NCI-H345 treated with DMSO at 0.1 percent for 48 hours (cell line): ENCODE measurements at regions not wholly inside any gene's neighbourhood (a gene's known extent, or its start where the extent isn't known, plus 50 kb on each side); places are given as distances from the start of the nearest gene placed in this dataset.
"Not testable (repeated sequence)": the region's sequence is repeated elsewhere in the genome, so short reads cannot be mapped to it uniquely, and the experiment has no call there.

ENCODE experiments used
- DNase-seq: peaks from one replicate; lab custom pipeline; 2025; ENCODE audit not compliant: unreplicated experiment; lab: John Stamatoyannopoulos, UW

DNA sequence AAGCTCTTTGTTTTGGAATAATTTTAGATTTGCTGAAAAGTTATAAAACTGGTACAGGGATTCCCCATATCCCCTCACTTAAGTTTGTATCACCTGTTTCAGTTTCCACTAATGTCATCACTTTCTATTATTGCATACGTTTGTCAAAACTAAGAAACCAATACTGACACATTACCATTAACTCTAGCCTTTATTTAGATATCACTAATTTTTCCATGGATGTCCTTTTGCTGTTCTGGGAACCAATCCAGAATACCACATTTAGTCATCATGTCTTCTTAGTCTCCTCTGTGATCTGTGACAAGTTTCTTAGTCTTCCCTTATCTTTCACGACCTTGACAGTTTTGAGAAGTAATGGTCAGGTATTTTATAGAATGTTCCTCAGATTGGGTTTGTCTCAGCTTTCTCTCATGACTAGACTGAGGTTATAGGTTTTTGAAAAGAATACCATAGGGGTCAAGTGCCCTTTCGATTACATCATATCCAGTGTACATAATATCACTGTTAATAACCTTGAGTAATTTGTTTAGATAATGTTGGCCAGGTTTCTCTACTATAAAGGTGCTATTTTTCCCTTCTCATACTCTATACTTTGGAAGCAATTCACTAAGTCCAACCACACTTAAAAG is 51.9 kb upstream of the NMUR2 start:
- no peak for DNase-seq

DNA sequence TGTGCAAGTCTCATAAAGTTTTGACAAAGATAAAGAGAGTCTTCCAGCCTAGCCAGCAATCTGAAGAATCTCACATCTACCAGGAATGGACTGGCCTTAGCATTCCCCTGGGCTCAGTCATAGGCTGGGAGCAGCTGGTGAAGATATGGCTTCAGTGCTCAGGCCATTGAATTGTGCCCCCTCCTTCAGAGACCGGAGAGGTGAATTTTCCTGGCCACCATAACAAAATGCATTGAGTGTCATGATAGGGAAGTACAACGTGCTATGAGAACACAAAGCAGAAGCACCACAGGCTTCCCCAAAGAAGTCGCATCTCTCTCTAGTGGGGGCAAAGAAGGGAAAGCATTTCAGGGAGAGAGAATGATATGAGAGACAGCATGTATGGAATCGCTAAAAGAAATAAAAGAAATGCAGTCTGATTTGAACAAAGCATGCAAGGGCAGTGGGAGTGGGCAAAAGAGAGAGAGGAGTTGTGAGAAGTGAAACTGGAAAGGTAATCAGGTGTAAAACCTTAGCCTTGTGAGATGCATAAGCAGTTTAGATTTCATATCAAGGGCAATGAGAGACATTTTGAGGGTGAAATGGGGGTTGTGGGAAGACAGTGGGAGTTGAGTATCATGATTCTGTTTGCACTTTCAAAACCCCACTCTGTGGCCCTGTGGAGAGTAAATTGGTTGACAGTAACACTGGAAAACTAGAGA is 57.1 kb upstream of the NMUR2 start:
- no peak for DNase-seq

DNA sequence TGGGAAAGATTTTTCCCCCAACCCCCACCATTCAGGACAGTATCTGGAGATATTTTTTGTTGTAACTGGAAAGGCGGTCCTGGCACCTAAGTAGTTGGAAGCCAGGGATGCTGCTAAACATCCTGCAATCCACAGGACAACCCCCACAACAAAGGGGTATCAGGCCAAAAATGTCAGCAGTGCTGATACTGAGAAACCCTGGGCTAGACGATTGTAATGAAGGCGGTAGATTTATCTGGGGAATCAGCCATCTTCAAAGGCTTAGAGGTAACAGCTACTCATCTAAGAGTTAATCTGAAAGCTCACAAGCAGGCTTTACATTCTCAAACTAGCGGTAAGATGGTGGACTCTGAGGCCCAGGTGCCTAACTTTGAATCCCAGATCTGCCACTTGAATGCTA is 59.0 kb upstream of the NMUR2 start:
- DNase-seq, result no peak

DNA sequence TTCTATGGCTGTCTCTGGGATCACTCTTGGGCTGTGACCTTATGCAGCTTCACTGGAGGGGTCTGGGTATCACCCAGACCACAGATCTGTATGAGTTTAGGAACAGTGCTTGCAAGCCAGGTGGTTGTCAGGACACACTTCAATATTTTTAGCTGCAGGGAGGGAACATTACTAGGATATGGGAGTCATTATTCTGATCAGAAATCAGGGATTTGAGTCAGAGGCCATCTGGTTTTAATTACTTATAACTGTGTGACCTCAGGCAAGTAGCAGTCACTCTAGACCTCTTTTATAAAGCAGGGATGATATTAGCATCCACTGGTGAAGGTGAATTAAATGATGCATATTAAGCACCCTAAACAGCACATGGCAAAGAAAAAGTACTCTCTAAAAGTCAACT is 60.1 kb upstream of the NMUR2 start:
- no peak for DNase-seq

DNA sequence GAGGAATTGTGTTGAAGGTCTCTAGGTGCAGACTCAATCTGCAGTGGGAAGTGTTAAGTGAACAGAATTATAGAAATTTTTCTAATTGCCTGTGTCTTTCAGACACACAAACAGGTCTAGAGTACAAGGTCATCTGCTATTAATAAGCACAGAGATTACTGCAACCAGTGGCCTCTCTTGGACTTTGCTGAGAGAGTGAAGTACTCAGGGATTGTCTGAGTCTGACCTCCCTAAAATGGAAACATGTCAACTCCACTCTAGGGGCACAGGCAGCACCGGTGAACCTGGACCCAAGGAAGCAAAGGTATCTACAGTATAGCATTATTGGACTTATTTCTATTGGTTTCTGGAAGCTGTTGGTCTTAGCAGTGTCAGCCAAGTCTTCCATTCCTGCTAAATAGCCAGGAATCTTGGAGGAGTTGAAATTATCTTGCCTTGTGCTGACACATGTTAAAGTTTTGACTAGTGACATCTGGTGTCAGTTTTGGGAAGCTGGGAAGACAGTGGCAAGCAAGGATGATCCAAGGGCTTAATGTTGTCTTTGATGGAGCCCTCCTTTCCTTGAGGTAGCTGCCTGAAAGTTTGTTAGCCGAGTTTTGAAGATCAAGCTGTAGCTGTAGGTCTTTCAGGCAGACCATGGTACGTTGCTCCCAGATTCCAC is 61.1 kb upstream of the NMUR2 start:
- DNase-seq, result no peak

DNA sequence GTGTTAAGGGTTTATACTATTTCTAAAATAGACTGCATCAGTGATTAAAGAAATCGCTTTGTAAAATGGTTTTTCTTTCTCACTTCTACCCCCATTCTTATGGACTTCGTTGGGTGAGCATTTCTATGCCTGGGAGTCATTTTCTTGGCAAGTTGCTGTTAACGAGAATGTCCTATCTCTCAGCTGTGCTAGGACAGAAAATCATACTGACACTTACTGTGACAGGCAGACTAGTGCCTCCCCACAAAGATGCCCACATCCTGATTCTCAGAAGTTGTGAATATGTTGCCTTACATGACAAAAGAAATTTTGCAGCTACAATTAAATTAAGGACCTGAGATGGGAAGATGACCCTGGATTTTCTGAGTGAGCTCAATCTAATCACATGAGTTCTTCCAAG is 65.1 kb upstream of the NMUR2 start:
- no peak for DNase-seq

DNA sequence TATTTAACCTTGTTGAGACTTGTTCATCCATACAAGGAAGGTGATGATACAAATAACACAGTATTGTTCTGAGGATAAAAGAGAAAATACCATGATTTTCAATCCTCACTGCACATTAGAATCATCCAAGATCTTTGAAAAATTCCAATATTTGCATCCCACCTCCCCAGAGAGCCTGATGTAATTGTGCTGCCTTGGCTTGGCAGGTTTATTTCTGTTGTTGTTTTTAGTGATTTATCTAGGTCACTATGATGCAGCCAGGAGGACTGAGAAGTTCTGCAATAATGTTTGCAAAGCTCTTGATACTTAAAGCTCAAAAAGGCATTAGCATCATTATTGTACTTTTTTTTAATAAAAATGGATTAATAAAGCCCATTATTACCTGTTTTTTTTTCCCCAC is 67.0 kb upstream of the NMUR2 start:
- no peak for DNase-seq

DNA sequence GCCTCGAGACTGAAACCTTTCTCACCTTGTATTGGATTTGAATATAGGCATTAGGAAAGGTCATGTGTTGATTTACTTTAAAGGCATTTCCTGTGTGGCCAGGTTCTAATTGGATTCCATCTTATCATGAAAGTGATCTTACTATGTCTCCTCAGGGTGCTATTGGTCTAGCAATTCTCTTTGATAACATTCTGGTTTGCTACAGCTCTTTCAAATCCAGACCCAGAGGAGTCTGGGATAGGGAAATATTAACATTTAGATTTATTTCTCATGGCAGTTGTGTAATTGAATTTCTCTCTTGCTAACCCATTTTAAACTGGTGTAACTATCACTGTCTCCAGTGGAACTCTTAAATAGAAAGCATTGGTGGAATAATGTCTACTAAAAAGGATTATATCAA is 69.9 kb upstream of the NMUR2 start:
- DNase-seq, result no peak

DNA sequence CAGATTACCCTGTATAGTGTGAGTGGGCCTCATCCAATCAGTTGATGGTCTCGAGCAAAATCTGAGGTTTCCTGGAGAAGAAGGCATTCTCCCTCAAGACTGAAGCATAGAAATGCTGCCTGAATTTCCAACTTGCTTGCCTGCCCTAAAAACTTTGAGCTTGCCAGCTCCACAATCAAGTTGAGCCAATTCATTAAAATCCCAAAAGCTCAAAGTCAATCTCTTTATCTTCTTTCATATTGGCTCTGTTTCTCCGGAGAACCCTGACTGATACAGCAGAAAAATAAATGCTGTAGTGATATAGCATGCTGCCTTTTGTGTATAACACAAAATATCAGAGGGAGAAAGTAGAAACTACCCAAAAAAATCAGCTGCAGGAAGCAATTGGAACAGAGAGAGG is 72.5 kb upstream of the NMUR2 start:
- no peak for DNase-seq

DNA sequence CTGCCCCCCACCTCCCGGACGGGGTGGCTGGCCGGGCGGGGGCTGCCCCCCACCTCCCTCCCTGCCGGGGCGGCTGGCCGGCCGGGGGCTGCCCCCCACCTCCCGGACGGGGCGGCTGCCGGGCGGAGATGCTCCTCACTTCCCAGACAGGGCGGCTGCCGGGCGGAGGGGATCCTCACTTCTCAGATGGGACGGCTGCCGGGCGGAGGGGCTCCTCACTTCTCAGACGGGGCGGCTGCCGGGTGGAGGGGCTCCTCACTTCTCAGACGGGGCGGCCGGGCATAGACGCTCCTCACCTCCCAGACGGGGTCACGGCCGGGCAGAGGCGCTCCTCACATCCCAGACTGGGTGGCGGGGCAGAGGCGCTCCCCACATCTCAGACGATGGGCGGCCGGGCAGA is 74.8 kb upstream of the NMUR2 start:
- DNase-seq, result not testable (repeated sequence)

DNA sequence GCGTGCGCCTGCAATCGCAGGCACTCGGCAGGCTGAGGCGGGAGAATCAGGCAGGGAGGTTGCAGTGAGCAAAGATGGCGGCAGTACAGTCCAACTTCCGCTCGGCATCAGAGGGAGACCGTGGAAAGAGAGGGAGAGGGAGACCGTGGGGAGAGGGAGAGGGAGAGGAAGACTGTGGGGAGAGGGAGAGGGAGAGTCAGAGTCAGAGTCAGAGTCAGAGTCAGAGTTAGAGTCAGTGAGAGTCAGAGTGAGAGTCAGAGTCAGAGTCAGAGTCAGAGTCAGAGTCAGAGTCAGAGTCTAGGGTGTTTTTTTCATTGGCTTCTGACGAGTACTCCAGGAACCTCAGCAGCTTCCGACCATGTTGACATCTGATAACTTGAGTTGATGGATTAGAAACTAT is 75.6 kb upstream of the NMUR2 start:
- not testable (repeated sequence) for DNase-seq

DNA sequence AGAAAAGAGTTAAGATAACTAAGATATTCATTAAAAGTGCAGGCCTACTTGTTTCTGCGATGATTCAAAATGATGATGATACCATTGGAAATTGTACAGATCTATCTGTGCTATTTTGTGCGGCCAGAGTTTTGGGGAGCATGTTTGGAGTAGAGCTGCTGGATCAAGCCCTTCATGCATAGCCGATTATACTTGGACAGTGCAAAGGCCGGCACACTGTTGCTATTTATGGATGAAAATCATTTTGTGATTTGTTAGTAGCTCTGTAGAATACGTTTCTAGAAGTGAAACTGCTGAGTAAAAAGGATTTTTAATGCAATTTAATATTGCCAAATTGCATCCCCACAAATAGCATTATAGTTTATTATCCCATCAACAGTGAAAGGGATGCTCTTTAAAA is 82.1 kb upstream of the NMUR2 start:
- DNase-seq, result no peak

DNA sequence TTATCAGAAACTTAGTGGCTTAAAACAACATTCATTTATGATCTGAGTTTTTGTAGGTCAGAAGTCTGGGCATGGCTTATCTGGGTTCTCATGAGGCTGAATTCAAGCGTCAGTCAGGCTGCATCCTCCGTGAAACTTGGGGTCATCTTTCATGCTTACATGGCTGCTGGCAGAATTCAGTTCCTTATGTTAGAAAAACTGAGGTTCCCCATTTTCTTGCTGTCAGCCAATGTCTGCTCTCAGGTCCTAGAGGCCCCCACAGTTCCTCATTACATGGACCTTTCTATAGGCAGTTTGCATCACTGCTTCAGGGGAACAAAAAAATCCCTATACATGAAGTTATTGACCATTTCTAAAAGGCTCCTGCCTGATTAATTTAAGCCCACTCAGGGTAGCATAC is 83.8 kb upstream of the NMUR2 start:
- no peak for DNase-seq

DNA sequence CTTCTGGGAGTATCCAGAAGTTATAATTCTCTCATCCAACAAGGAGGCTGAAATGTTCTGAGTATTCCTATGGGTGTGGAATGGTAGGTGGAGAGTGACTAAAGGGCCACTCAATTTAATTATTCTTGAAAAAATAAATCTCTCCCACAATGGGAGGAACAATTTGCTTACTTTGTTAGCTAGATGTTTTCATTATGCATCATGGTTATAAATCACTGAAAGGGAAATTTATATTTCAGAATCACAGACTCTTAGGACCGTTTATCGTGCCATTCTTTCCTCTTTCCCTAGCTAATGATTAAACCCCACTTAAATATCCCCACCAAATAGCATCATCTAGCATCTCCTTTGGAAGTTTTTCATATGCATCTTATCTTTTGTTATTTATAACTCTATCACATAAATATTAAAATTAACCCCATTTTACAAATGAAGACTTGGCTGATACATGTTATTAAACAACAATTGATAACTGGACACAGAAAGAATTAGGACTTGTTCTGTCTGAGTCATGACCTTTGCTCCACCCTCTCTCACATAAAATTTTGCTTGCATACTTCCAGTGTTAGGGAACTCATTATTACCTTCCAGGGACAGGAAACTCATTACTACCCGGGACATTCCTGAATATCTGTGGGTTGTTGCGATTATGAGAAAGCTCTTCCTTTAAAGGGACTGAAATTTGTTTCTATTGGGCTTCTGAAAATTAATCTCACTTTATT is 94.9 kb upstream of the NMUR2 start:
- DNase-seq, result no peak

DNA sequence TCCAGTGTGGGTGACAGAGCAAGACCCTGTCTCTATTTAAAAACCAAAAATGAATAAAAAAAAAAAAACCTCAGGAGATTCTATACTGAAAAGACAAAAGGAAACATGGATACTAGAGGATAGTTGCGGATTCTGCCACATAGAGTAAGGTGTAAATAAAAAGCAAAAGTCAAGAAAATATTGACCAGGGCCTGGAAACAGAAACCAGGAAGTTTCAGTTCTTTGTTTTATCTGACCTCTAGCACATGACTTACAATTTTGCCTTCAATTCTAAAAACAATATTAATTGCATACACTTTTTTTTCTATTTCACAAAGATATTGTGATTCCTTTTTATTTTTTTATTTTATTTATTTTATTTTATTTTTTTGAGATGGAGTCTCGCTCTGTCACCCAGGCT is 96.2 kb upstream of the NMUR2 start:
- DNase-seq, result no peak

DNA sequence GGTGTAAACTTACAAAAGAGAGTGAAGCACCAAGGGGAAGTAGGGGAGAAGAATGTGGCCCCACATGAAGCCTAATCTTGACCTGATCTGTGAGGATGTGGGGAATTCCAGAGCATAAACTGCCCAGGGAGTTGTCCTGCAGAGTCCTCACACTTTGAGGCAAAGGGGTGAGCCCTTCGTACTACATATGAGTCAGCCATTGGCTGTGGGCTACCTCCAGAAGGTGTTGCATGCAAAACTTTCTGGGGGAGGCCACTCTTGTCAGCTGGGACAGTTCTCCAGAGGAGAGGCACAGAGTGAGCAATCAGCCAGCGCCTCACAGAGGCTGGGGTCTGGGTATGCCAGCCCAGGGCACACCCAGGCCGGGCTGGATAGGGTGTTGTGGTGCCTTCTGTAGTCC is 98.1 kb upstream of the NMUR2 start:
- no peak for DNase-seq

DNA sequence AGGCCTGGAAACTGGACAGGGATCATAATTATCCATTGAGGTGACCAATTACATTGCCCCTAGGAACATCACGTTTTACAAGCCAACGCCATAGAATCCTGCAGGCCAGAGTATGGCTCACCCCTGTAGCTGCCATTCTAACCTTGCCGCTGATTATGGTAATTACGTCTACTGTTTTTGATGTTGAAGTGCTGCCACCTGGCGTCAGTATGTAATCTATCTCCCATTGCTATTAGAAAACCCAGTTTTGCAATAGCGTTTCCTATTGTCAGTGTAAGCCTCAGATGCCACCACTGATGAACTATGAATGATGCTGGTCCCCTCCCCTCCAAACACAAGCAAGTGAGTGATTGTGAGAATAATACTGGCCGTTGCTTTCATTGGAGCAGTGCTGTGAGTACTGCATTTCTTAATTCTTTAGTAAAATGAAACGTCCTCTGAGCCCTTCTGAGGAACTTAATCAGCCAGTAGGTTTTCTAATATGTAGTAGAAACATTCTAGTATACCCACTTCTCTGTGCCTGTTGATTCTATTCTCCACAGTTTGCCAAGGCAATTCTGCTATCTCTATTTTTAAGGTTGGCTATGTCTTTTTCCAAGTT is 100.5 kb upstream of the NMUR2 start:
- DNase-seq, result peak; percentile 72

DNA sequence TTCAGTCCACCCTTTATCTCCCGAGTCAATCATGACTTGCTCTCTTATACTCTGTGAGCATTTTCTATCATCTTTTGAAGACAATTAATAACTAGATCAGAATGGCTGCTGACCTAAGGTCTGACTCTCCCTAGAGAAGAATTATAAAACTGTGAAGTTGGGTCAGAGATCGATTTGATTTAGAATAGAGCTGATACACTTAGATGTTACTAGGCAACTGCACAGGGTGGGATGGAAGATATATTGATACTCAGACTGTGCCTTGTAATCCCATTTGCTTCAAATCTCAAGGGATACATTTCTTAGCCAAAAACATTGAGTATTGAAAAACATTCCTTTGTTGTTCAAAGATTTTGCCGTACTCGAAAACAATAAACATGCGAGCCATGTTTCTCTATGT is 106.0 kb upstream of the NMUR2 start:
- DNase-seq, result no peak

DNA sequence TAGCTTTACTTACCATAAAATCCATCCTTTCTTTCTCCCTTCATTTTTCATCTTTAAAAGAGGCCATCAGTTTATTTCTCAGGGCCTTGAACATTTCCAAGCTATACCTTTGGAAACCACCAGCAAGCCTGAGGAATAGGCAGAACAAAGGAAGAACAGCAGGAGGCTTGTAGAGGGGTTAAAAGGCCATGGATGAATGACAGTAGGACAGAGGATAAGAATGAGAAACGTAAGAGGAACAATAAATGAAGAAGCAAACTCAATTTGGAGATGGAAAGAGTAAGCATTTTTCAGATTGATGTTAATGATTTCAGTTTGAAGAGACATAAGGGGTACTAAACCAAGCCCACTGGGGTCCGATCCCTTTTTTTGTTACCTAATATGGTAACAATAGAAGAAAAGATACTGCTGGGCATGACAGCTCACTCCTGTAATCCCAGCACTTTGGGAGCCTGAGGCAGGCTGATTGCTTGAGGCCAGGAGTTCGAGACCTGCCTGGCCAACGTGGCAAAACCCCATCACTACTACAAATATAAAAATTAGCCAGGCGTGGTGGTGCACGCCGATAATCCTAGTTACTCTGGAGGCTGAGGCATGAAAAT is 106.6 kb upstream of the NMUR2 start:
- DNase-seq, result no peak

DNA sequence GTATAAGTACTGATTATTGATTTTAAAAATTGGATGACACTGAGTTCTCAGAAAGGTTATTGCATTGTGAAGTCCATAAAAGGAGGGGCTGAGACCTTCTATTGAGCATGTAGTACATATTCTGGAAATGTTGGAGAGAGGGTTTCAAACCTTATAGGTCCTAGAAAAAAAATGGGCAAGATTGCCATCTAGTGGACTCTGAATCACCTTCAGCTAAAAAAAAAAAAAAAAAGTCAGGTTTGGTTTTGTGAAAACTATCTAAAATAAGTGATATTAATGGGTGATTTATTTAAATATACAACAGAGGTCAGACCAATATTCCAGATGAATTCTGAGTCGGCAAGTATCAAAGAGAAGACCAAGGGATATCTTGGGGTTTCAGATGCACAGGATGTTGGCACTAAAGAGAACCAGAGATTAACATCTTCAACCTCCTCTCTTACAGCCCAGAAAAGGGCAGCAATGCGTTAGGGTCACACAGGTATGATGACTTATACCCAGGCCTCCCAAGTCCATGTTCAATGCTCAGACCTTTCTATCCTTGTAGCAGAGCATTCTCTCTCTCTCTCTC is 109.8 kb upstream of the NMUR2 start:
- peak; percentile 7 for DNase-seq

DNA sequence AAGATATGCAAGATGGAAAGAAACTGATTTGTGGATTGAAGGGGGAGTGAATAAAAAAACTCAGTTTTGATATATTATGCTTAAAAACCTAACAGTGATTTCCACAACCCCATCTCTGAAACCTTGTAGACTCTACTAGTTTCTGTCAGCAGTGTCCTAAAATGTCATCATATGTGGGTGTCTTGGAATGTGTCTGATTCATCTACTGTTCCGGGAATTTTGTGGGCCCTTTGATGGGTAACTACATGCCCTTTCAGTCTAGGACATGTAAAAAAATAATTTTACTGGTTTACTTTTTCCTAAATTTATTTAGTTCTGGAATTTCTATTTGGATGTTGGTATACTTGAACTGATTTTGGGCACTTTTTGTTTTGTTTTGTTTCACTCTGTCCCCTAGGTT is 118.9 kb upstream of the NMUR2 start:
- DNase-seq, result no peak
